Vagina (tissue), 2 donors: ENCODE measurements at regions not wholly inside any gene's neighbourhood (a gene's known extent, or its start where the extent isn't known, plus 50 kb on each side); places are given as distances from the start of the nearest gene placed in this dataset.

Experiments used
- DNase-seq, 2 donors: peaks; one replicate each; pipeline ENCODE4 v3.0.0-alpha.2; 2017; ENCODE audit errors: extremely low spot score in 2 of 2
- H3K27ac ChIP-seq: fragments of 200-600 bp; sonication (generic); one replicate; pipeline ENCODE4 v1.5.1; 2019
- H3K27me3 ChIP-seq: fragments of 200-600 bp; sonication (generic); one replicate; pipeline ENCODE4 v1.5.1; 2019
- H3K36me3 ChIP-seq, 2 donors: fragments of 200-600 bp; sonication (generic); one replicate each; pipeline ENCODE4 v1.5.1; 2017 to 2019
- H3K4me1 ChIP-seq: fragments of 200-600 bp; sonication (generic); one replicate; pipeline ENCODE4 v1.5.1; 2019
- H3K4me3 ChIP-seq, 2 donors: fragments of 200-600 bp; sonication (generic); 1 replicate in 1 of 2; 2 replicates in 1 of 2; pipeline ENCODE4 v1.5.1; 2016 to 2019
- H3K9me3 ChIP-seq: fragments of 200-600 bp; sonication (generic); one replicate; pipeline ENCODE4 v1.5.1; 2019
- CTCF ChIP-seq, 3 experiments: fragments of 450-650 bp in 2 of 3; fragments of 200-600 bp in 1 of 3; sonication (generic) in 1 of 3; IDR thresholded peaks; one replicate each; pipeline ENCODE4 v1.5.1; 2017 to 2019; ENCODE audit warnings: antibody characterized with exemption in 3 of 3, mild to moderate bottlenecking in 2 of 3, moderate library complexity in 2 of 3
- POLR2A ChIP-seq, 2 donors: fragments of 450-650 bp; IDR thresholded peaks; one replicate each; pipeline ENCODE4 v1.6.1; 2017; ENCODE audit warnings: antibody characterized with exemption in 2 of 2, mild to moderate bottlenecking in 2 of 2, moderate library complexity in 2 of 2
- POLR2AphosphoS5 ChIP-seq, 2 donors: sonication (generic); formaldehyde crosslinking; IDR thresholded peaks; one replicate each; pipeline ENCODE4 v1.9.0; 2017; ENCODE audit warnings: antibody characterized with exemption in 2 of 2, mild to moderate bottlenecking in 2 of 2, low read depth in 1 of 2; ENCODE audit not compliant: insufficient read depth in 1 of 2
- intact Hi-C: fragments of 100-400 bp; cut with DNase I; formaldehyde crosslinking; loops from one replicate; pipeline ENCODE4 v1.15.1; 2023

DNA sequence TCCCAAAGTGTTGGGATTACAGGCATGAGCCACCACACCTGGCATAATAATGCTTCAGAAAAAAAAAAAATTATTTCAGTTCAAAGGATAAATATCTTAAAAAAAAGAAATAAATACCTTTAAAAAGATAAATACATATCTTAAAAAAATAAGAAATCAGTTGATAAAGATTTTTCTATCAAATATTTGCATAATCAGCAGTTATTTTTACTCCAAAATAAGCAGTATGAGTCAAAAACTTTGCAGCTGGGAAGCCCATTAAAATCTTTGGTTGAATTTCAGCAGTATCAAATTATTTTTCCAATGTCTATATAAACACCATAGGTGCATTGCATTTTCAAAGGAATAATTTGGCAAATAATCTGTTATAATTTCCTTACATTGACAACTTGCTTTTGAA, 202.5 kb downstream of the KBTBD8 start:
- TF ChIP-seq CTCF (IDR thresholded peaks at IDR 0.05): no peak
- TF ChIP-seq POLR2AphosphoS5 (IDR thresholded peaks at IDR 0.05; ENCODE audit: insufficient read depth in 1 of 2, low read depth in 1 of 2): no peak
- H3K4me1 ChIP-seq: no peaks in the 10 kb centered on the region
- no peaks in the 10 kb centered on the region for H3K27me3 ChIP-seq
- intact Hi-C loops: no loop called here
- DNase-seq: no peak
- no peaks in the 10 kb centered on the region for H3K36me3 ChIP-seq
- no peak overlapping the region for H3K27ac ChIP-seq
- H3K9me3 ChIP-seq: no peaks in the 10 kb centered on the region
- H3K4me3 ChIP-seq: no peak overlapping the region

DNA sequence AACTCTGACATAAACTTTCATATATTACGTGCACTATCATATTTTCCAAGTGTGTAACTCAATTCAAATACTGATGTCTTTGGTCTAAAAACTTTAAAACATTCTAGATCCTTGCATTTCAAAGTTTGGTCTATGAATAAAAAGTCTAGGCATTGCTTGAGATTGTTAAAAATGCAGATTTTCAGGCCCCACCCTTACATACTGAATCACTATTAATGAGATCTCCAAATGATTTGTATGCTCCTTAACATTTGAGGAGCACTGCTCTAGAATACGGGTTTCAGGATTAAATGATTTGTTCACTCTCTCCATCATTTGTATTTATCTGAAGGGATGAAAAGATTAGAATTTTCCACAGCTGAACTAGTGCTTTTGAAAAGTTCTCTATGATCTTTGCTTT, 202.9 kb downstream of the KBTBD8 start:
- Histone ChIP-seq H3K9me3 (no peaks in the 10 kb centered on the region), H3K36me3 (no peaks in the 10 kb centered on the region), H3K4me1 (no peaks in the 10 kb centered on the region), H3K27ac (no peak overlapping the region), H3K4me3 (no peak overlapping the region), H3K27me3 (no peaks in the 10 kb centered on the region)
- intact Hi-C loops: no loop called here
- DNase-seq: no peak
- no peak for TF ChIP-seq POLR2AphosphoS5 (IDR thresholded peaks at IDR 0.05; ENCODE audit: insufficient read depth in 1 of 2, low read depth in 1 of 2)
- no peak for TF ChIP-seq CTCF (IDR thresholded peaks at IDR 0.05)
- no peak for TF ChIP-seq POLR2A (IDR thresholded peaks at IDR 0.05)

DNA sequence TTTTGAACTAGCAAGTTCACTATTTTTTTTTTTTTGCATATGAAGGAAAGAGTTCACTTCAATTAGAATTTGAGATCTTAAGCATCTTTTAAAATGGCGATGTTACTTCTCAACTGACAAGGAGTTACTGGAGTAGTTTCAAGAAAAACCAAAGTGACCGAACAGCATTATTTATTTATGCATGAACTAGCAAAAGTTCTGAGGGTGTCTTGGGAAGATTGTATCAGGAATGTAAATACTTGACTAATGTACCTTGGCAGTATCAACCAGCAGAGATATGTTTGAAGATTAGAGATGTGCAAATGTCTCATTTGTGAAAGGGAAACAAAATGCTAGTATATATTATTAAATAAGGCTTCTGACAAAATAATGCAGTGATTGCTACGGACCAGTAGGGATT, 203.9 kb downstream of the KBTBD8 start:
- Histone ChIP-seq H3K27me3 (no peaks in the 10 kb centered on the region), H3K4me3 (no peak overlapping the region), H3K36me3 (no peaks in the 10 kb centered on the region), H3K9me3 (no peaks in the 10 kb centered on the region), H3K27ac (no peak overlapping the region), H3K4me1 (no peaks in the 10 kb centered on the region)
- intact Hi-C loops: no loop called here
- TF ChIP-seq POLR2A (IDR thresholded peaks at IDR 0.05) (no peak), CTCF (IDR thresholded peaks at IDR 0.05) (no peak), POLR2AphosphoS5 (IDR thresholded peaks at IDR 0.05; ENCODE audit: insufficient read depth in 1 of 2, low read depth in 1 of 2) (no peak)
- no peak for DNase-seq

DNA sequence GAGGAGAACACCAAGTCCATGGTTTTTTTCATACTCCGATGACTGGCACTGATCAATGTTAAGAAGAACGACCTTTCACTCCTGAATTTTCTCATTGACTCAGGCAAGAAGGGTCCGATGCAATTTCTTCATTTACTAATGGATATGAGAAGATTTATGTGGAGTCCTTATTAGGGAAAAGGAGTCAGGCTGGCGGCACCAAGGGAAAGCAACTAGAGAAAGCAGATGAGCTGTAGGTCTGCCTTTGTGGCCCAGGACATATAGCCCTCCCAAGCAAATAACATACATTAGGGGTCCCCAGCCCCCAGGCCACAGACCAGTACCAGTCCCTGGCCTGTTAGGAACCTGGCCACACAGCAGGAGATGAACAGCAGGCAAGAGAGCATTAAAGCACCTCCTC, 206.8 kb downstream of the KBTBD8 start:
- Histone ChIP-seq H3K27ac (no peak overlapping the region), H3K4me1 (no peaks in the 10 kb centered on the region), H3K9me3 (no peaks in the 10 kb centered on the region), H3K4me3 (no peak overlapping the region), H3K36me3 (no peaks in the 10 kb centered on the region), H3K27me3 (no peaks in the 10 kb centered on the region)
- DNase-seq: no peak
- intact Hi-C loops: no loop called here
- TF ChIP-seq POLR2A (IDR thresholded peaks at IDR 0.05): no peak
- no peak for TF ChIP-seq CTCF (IDR thresholded peaks at IDR 0.05)
- TF ChIP-seq POLR2AphosphoS5 (IDR thresholded peaks at IDR 0.05; ENCODE audit: insufficient read depth in 1 of 2, low read depth in 1 of 2): no peak

DNA sequence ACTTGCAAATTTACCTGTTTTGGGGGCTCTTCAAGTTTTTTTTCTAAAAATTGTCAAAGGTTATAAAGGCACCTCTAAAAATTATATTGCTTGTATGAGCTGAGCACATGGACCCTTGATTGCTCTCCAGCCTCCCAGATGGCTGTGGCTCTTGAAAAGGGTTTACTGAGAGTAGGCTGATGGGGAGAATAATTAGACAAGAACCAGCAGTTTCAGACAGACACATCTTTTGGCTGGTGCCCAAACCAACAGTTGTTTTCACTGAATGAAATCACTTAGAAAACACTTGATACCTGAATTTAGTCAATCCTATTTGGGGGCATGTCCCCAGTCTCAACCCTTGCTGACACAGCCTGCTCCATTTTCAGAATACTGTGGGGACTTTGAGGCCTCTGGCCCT, 217.6 kb downstream of the KBTBD8 start:
- Histone ChIP-seq H3K27me3 (no peaks in the 10 kb centered on the region), H3K27ac (no peak overlapping the region), H3K36me3 (no peaks in the 10 kb centered on the region), H3K9me3 (no peaks in the 10 kb centered on the region), H3K4me3 (no peak overlapping the region), H3K4me1 (no peaks in the 10 kb centered on the region)
- DNase-seq: no peak
- TF ChIP-seq POLR2A (IDR thresholded peaks at IDR 0.05) (no peak), POLR2AphosphoS5 (IDR thresholded peaks at IDR 0.05; ENCODE audit: insufficient read depth in 1 of 2, low read depth in 1 of 2) (no peak), CTCF (IDR thresholded peaks at IDR 0.05) (no peak)
- intact Hi-C loops: no loop called here
